ENCODE measurements at regions not wholly inside any gene's neighbourhood (a gene's known extent, or its start where the extent isn't known, plus 50 kb on each side); places are given as distances from the start of the nearest gene placed in this dataset.

DNA sequence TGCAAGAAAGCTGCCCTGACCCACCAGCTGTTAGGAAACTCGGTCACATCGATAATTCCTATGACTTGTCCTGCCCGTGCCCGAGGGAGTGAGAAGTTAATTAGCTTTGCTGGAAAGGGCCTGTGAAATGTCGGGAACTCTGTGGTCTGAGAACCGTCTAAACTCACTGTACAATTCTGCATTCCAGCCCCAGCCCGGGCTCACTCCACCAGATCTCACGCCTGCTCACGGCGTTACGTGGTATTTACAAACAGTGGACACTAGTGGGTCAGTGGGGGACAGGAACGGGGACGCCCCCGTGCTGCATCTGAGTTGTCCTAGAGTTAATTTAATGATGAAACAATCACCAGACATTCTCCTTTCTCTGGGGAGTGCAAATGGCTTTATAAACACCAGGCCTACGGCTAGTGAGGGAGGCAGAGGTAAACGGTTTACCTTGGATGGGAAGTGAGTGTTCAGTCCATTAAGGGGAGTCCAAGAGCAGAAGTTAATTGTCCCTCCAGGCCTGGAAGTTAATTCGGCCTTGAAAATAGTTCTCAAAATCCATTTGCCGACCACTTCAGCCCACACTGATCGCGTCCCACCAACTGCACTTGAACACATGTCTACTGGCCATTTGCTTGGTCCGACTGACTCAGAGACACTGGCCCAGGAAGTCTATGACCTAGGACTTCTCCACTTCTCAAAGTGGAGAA lies 93.5 kb upstream of the MED13L start:
- H3K4me3 Mint-ChIP-seq: no peak overlapping the region

DNA sequence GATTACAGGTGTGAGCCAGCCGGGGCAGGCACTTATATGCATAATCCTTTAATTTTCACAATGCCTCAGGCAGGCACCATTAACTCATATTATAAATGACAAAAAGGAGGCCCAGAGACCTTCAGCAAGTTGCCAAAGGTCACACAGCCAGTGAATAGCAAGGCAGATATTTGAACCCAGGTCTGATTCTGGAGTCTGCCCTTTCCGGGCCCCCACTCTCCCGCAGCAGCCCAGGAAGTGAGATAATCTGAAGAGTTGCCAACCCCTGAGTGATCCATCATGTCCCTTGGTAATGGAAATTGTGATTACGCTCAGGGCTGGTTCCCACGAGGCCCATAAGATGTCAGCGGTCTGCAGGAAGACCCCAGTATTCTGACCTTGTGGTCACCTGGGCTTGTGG lies 95.3 kb upstream of the MED13L start:
- TF ChIP-seq EZH2 (IDR thresholded peaks at IDR 0.05; ENCODE audit: borderline replicate concordance, insufficient read depth, low read depth, low read length, poor library complexity, severe bottlenecking): no peak
- TF ChIP-seq, protein P1, sequence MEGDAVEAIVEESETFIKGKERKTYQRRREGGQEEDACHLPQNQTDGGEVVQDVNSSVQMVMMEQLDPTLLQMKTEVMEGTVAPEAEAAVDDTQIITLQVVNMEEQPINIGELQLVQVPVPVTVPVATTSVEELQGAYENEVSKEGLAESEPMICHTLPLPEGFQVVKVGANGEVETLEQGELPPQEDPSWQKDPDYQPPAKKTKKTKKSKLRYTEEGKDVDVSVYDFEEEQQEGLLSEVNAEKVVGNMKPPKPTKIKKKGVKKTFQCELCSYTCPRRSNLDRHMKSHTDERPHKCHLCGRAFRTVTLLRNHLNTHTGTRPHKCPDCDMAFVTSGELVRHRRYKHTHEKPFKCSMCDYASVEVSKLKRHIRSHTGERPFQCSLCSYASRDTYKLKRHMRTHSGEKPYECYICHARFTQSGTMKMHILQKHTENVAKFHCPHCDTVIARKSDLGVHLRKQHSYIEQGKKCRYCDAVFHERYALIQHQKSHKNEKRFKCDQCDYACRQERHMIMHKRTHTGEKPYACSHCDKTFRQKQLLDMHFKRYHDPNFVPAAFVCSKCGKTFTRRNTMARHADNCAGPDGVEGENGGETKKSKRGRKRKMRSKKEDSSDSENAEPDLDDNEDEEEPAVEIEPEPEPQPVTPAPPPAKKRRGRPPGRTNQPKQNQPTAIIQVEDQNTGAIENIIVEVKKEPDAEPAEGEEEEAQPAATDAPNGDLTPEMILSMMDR (IDR thresholded peaks at IDR 0.05): no peak
- 95% methylated on average over 6 of the region's 6 CpGs for WGBS (ENCODE audit: insufficient coverage)
- Histone ChIP-seq H3K4me3 (ENCODE audit: control extremely low read depth in 1 of 5, extremely low read depth in 1 of 5, insufficient read depth in 1 of 5, low read depth in 2 of 5, low read length in 4 of 5) (no peak overlapping the region), H4K20me1 (ENCODE audit: control insufficient read depth, insufficient read depth, low read length, poor library complexity, severe bottlenecking) (no peaks in the 10 kb centered on the region), H3K4me2 (replicated peaks; ENCODE audit: low read depth, low read length, poor library complexity, severe bottlenecking) (no peak overlapping the region), H3K27me3 (replicated peaks in 1 of 4; ENCODE audit: control extremely low read depth in 1 of 4, control insufficient read depth in 3 of 4, insufficient read depth in 4 of 4, low read length in 3 of 4) (no peaks in the 10 kb centered on the region), H3K36me3 (replicated peaks in 1 of 2; ENCODE audit: control extremely low read depth in 1 of 2, control insufficient read depth in 1 of 2, extremely low read depth in 1 of 2, insufficient read depth in 2 of 2, low read length in 1 of 2) (no peaks in the 10 kb centered on the region), H3K9ac (ENCODE audit: low read length) (no peak overlapping the region), H3K27ac (ENCODE audit: low read length in 2 of 2) (no peak overlapping the region), H3K4me1 (ENCODE audit: control insufficient read depth in 2 of 2, insufficient read depth in 2 of 2, low read length in 2 of 2) (no peaks in the 10 kb centered on the region), H2AFZ (ENCODE audit: insufficient read depth, low read depth, low read length, poor library complexity, severe bottlenecking) (no peak overlapping the region), H3K9me3 (ENCODE audit: control extremely low read depth in 1 of 3, control insufficient read depth in 2 of 3, insufficient read depth in 1 of 3, low read length in 2 of 3) (peaks cover 0 to 3% (median 0%) of the 10 kb centered on the region in 3 donors), H3K79me2 (ENCODE audit: control insufficient read depth, insufficient read depth, low read length) (no peaks in the 10 kb centered on the region)
- ATAC-seq (ENCODE audit: low read depth) (no peak), DNase-seq (no peak)
- CTCF ChIA-PET: no interaction called here
- Mint-ChIP-seq H3K4me3 (no peak overlapping the region), H3K27ac (no peak overlapping the region), H3K9me3 (ENCODE audit: insufficient read depth) (no peaks in the 10 kb centered on the region), H3K27me3 (no peaks in the 10 kb centered on the region), H3K4me1 (no peaks in the 10 kb centered on the region)
- intact Hi-C loops (cut with micrococcal nuclease): no loop called here
- POLR2A ChIA-PET: no interaction called here

More for the DNA sequence above, 93.5 kb upstream of the MED13L start:
- Histone ChIP-seq H2AFZ (ENCODE audit: insufficient read depth, low read depth, low read length, poor library complexity, severe bottlenecking) (no peak overlapping the region), H3K4me1 (ENCODE audit: control insufficient read depth in 2 of 2, insufficient read depth in 2 of 2, low read length in 2 of 2) (no peaks in the 10 kb centered on the region), H3K9me3 (ENCODE audit: control extremely low read depth in 1 of 3, control insufficient read depth in 2 of 3, insufficient read depth in 1 of 3, low read length in 2 of 3) (peaks cover 0 to 3% (median 0%) of the 10 kb centered on the region in 3 donors), H3K4me3 (ENCODE audit: control extremely low read depth in 1 of 5, extremely low read depth in 1 of 5, insufficient read depth in 1 of 5, low read depth in 2 of 5, low read length in 4 of 5) (no peak overlapping the region), H4K20me1 (ENCODE audit: control insufficient read depth, insufficient read depth, low read length, poor library complexity, severe bottlenecking) (no peaks in the 10 kb centered on the region), H3K9ac (ENCODE audit: low read length) (no peak overlapping the region), H3K4me2 (replicated peaks; ENCODE audit: low read depth, low read length, poor library complexity, severe bottlenecking) (no peak overlapping the region), H3K27ac (ENCODE audit: low read length in 2 of 2) (no peak overlapping the region), H3K27me3 (replicated peaks in 1 of 4; ENCODE audit: control extremely low read depth in 1 of 4, control insufficient read depth in 3 of 4, insufficient read depth in 4 of 4, low read length in 3 of 4) (no peaks in the 10 kb centered on the region), H3K36me3 (replicated peaks in 1 of 2; ENCODE audit: control extremely low read depth in 1 of 2, control insufficient read depth in 1 of 2, extremely low read depth in 1 of 2, insufficient read depth in 2 of 2, low read length in 1 of 2) (no peaks in the 10 kb centered on the region), H3K79me2 (ENCODE audit: control insufficient read depth, insufficient read depth, low read length) (no peaks in the 10 kb centered on the region)
- TF ChIP-seq, protein P1 (IDR thresholded peaks at IDR 0.05): no peak
- TF ChIP-seq EZH2 (IDR thresholded peaks at IDR 0.05; ENCODE audit: borderline replicate concordance, insufficient read depth, low read depth, low read length, poor library complexity, severe bottlenecking): no peak
- DNase-seq: no peak
- WGBS (ENCODE audit: insufficient coverage): 95% methylated on average over 7 of the region's 21 CpGs
- intact Hi-C loops (cut with micrococcal nuclease): no loop called here
- no peak for ATAC-seq (ENCODE audit: low read depth)
- ChIA-PET POLR2A (no interaction called here), CTCF (no interaction called here)
- H3K9me3 Mint-ChIP-seq (ENCODE audit: insufficient read depth): no peaks in the 10 kb centered on the region
- peaks cover 3% of the 10 kb centered on the region for H3K4me1 Mint-ChIP-seq
- H3K27me3 Mint-ChIP-seq: no peaks in the 10 kb centered on the region
- H3K27ac Mint-ChIP-seq: no peak overlapping the region

Measured in B cell (primary cell).